IMR-90 (cell line): ENCODE measurements at regions not wholly inside any gene's neighbourhood (a gene's known extent, or its start where the extent isn't known, plus 50 kb on each side); places are given as distances from the start of the nearest gene placed in this dataset.
"Not testable (repeated sequence)": the region's sequence is repeated elsewhere in the genome, so short reads cannot be mapped to it uniquely, and the experiment has no call there.

ENCODE experiments used
- ATAC-seq: fragments of 200-7000 bp; cut with Tn5 transposase; 2 replicates; pipeline ENCODE4 v1.9.1; 2020; ENCODE audit warnings: low read depth, mild to moderate bottlenecking, moderate library complexity
- BruUV-seq: library from RNA; stranded (reverse); fragments of 400-500 nt; replicated peaks from 2 replicates; lab custom pipeline; 2021; lab: Mats Ljungman, UMichigan
- CTCF ChIA-PET: fragments of 300-600 bp; formaldehyde crosslinking; extraction: SDS; loops from one replicate; lab custom pipeline; 2021; ENCODE audit warnings: antibody characterized with exemption; lab: Yijun Ruan, JAX
- POLR2A ChIA-PET: fragments of 300-600 bp; sonication (Branson Sonifier 250); formaldehyde crosslinking; loops from one replicate; lab custom pipeline; 2022; ENCODE audit warnings: antibody characterized with exemption; ENCODE audit not compliant: unreplicated experiment; lab: Charles Lee
- DNase-seq: peaks from one replicate; pipeline ENCODE4 v3.0.0; 2013
- H2AFZ ChIP-seq: replicated peaks from 2 replicates; pipeline ENCODE3; 2013; ENCODE audit warnings: low read length, mild to moderate bottlenecking; ENCODE audit not compliant: poor library complexity
- H2AK5ac ChIP-seq: 2 replicates; pipeline ENCODE4 v1.6.1; 2013; ENCODE audit warnings: low read depth, low read length, inconsistent platforms
- H2AK9ac ChIP-seq: replicated peaks from 2 replicates; pipeline ENCODE3; 2013; ENCODE audit warnings: mild to moderate bottlenecking, low read depth, low read length, moderate library complexity; ENCODE audit not compliant: poor library complexity
- H2BK120ac ChIP-seq: 2 replicates; pipeline ENCODE4 v1.6.1; 2013; ENCODE audit warnings: low read depth, low read length, inconsistent platforms
- H2BK15ac ChIP-seq: 3 replicates; pipeline ENCODE4 v1.6.1; 2013; ENCODE audit warnings: low read depth, low read length, inconsistent platforms
- H2BK20ac ChIP-seq: 2 replicates; pipeline ENCODE4 v1.6.1; 2013; ENCODE audit warnings: low read depth, mild to moderate bottlenecking, inconsistent platforms, low read length, moderate library complexity
- H2BK5ac ChIP-seq: 2 replicates; pipeline ENCODE4 v1.6.1; 2013; ENCODE audit warnings: mild to moderate bottlenecking, low read depth, low read length, inconsistent platforms; ENCODE audit not compliant: poor library complexity, severe bottlenecking
- H3K14ac ChIP-seq: replicated peaks from 2 replicates; pipeline ENCODE4 v1.6.1; 2013; ENCODE audit warnings: low read depth, low read length, inconsistent platforms
- H3K18ac ChIP-seq: 2 replicates; pipeline ENCODE4 v1.6.1; 2013; ENCODE audit warnings: low read depth, low read length, control low read depth
- H3K23ac ChIP-seq: 2 replicates; pipeline ENCODE4 v1.6.1; 2013; ENCODE audit warnings: low read depth, low read length, inconsistent platforms
- H3K27ac ChIP-seq: 2 replicates; pipeline ENCODE4 v1.5.1; 2013; ENCODE audit warnings: mild to moderate bottlenecking, control low read depth, low read length; ENCODE audit not compliant: insufficient read depth
- H3K27me3 ChIP-seq: 2 replicates; pipeline ENCODE4 v1.6.1; 2013; ENCODE audit warnings: low read length; ENCODE audit not compliant: control insufficient read depth, insufficient read depth
- H3K36me3 ChIP-seq: 2 replicates; pipeline ENCODE4 v1.6.1; 2013; ENCODE audit warnings: low read length, mixed read lengths; ENCODE audit not compliant: control insufficient read depth, insufficient read depth
- H3K4ac ChIP-seq: 2 replicates; pipeline ENCODE4 v1.6.1; 2013; ENCODE audit warnings: low read depth, low read length, inconsistent platforms
- H3K4me1 ChIP-seq: 2 replicates; pipeline ENCODE4 v1.6.1; 2013; ENCODE audit warnings: low read length, mixed read lengths; ENCODE audit not compliant: control insufficient read depth, insufficient read depth
- H3K4me2 ChIP-seq: 2 replicates; pipeline ENCODE4 v1.6.1; 2013; ENCODE audit warnings: low read depth, mild to moderate bottlenecking, control low read depth, low read length, moderate library complexity
- H3K4me3 ChIP-seq: 2 replicates; pipeline ENCODE4 v1.5.1; 2013; ENCODE audit warnings: low read depth, mild to moderate bottlenecking, control low read depth, low read length, moderate library complexity; ENCODE audit not compliant: insufficient read depth
- H3K56ac ChIP-seq: 2 replicates; pipeline ENCODE4 v1.6.1; 2013; ENCODE audit warnings: low read length, inconsistent platforms; ENCODE audit not compliant: insufficient read depth; ENCODE audit errors: extremely low read depth
- H3K79me1 ChIP-seq, 2 experiments: 2 replicates each; pipeline ENCODE4 v1.6.1; 2013; ENCODE audit warnings: low read length in 2 of 2, inconsistent platforms in 1 of 2, low read depth in 1 of 2
- H3K9ac ChIP-seq: 2 replicates; pipeline ENCODE4 v1.6.1; 2013; ENCODE audit warnings: low read depth, low read length, control low read depth
- H3K9me1 ChIP-seq: 2 replicates; pipeline ENCODE4 v1.6.1; 2013; ENCODE audit warnings: low read length, inconsistent platforms; ENCODE audit not compliant: insufficient read depth
- H3K9me3 ChIP-seq: 2 replicates; pipeline ENCODE4 v1.6.1; 2013; ENCODE audit warnings: low read length; ENCODE audit not compliant: control insufficient read depth, insufficient read depth
- H4K20me1 ChIP-seq: 2 replicates; pipeline ENCODE4 v1.6.1; 2013; ENCODE audit warnings: low read length, inconsistent platforms; ENCODE audit not compliant: insufficient read depth
- H4K5ac ChIP-seq: 2 replicates; pipeline ENCODE4 v1.6.1; 2013; ENCODE audit warnings: mild to moderate bottlenecking, low read depth, low read length, control low read depth
- H4K8ac ChIP-seq, 2 experiments: 2 replicates each; pipeline ENCODE4 v1.6.1; 2013; ENCODE audit warnings: low read depth in 2 of 2, low read length in 2 of 2, control low read depth in 1 of 2, inconsistent platforms in 1 of 2
- H4K91ac ChIP-seq: 2 replicates; pipeline ENCODE4 v1.6.1; 2013; ENCODE audit warnings: low read depth, low read length, inconsistent platforms; ENCODE audit not compliant: insufficient read depth
- WGBS, 2 experiments: methylation state at CpG; one replicate each; pipeline versions ENCODE4 v1.1.5 to v1.1.7; 2013; ENCODE audit warnings: missing lambda C conversion rate in 2 of 2; ENCODE audit not compliant: insufficient read length in 1 of 2; ENCODE audit errors: extremely low coverage in 2 of 2; 5-methylcytosine and 5-hydroxymethylcytosine counted together
- dilution Hi-C: fragments of 300-500 bp; cut with HindIII; formaldehyde crosslinking; loops from one replicate; pipeline ENCODE4 v1.14.3; 2018; ENCODE audit warnings: low sequenced_read_pairs; ENCODE audit not compliant: unreplicated experiment
- in situ Hi-C: fragments of 300-500 bp; cut with MboI; formaldehyde crosslinking; loops from 3 replicates; pipeline ENCODE4 v1.14.3; 2019; ENCODE audit warnings: low sequenced_read_pairs, inconsistent platforms, mixed read lengths
- intact Hi-C: fragments of 100-400 bp; cut with micrococcal nuclease; formaldehyde crosslinking; loops from 2 replicates; pipeline ENCODE4 v1.10.0; 2022

DNA sequence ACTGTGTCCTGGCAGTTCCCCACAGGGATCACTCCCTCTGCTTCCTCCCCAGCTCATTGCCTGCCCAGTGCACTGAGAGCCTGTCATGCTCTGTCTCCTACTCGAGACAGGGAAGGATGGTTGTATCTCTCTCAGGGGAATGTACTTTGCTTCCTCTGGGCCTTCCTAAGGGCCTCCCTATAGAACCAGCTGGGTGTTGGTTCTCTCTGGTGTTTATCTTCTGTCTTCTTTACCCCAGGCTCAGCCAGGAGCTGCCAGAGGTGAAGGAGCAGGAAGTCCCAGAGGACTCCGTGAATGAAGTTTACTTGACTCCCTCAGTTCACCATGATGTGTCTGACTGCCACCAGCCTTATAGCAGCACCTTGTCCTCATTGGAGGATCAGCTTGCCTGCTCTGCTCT, 330.3 kb upstream of the COX7C start:
- ATAC-seq, H2AK9ac ChIP-seq, POLR2A ChIA-PET, H2AK5ac ChIP-seq, H3K9me1 ChIP-seq, H3K23ac ChIP-seq, BruUV-seq, H3K9ac ChIP-seq, H3K4me3 ChIP-seq, H3K4me2 ChIP-seq, H3K18ac ChIP-seq, H2BK15ac ChIP-seq, H2BK5ac ChIP-seq, intact Hi-C loops, H2BK20ac ChIP-seq, H2AFZ ChIP-seq, DNase-seq, CTCF ChIA-PET, H3K4me1 ChIP-seq, H3K27me3 ChIP-seq, H2BK120ac ChIP-seq, H3K56ac ChIP-seq, H3K27ac ChIP-seq, H4K8ac ChIP-seq, H3K4ac ChIP-seq, H3K14ac ChIP-seq, H3K9me3 ChIP-seq, in situ Hi-C loops, dilution Hi-C loops, H3K36me3 ChIP-seq, H4K20me1 ChIP-seq, H3K79me1 ChIP-seq, H4K91ac ChIP-seq, H4K5ac ChIP-seq: not testable (repeated sequence)
- whole genome bisulfite sequencing, 2 experiments = no CpG with 5 or more reads among the region's 2 CpGs

DNA sequence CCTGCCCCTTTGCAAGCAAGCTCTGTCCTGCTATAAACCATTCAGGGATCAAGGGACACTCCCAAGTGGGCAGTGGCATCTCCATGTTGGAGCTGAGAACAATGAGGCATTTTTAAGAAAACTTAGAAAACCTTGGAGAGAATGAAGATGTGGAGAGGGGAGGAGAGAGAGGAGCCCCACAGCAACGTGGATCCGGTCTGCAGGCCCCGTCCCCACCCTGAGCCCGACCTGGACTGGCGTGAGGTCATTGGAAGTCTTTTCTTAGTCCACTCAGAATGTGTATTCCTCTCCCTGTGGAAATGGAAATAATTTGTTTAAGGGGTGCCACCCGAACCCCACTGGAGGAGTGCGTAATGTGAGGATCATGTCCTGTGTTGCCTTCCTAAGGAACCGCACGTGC, 328.0 kb upstream of the COX7C start:
- in situ Hi-C loops, POLR2A ChIA-PET: not testable (repeated sequence)

More for the DNA sequence above, 328.0 kb upstream of the COX7C start:
- intact Hi-C loops, H4K20me1 ChIP-seq, H3K4me2 ChIP-seq, H3K4me1 ChIP-seq, H3K79me1 ChIP-seq, H3K23ac ChIP-seq, H3K4me3 ChIP-seq, H3K9me3 ChIP-seq, H3K56ac ChIP-seq, H2AK5ac ChIP-seq, H3K4ac ChIP-seq, H2BK20ac ChIP-seq, H3K36me3 ChIP-seq, ATAC-seq, H3K18ac ChIP-seq, H3K27me3 ChIP-seq, H2BK120ac ChIP-seq, dilution Hi-C loops, H2BK5ac ChIP-seq, H2BK15ac ChIP-seq, DNase-seq, H2AK9ac ChIP-seq, H4K91ac ChIP-seq, H4K8ac ChIP-seq, H3K9ac ChIP-seq, H3K14ac ChIP-seq, H2AFZ ChIP-seq, BruUV-seq, H3K27ac ChIP-seq, CTCF ChIA-PET, H4K5ac ChIP-seq, H3K9me1 ChIP-seq: not testable (repeated sequence)
- no CpG with 5 or more reads among the region's 9 CpGs for WGBS, 2 experiments
